ENCODE measurements at regions not wholly inside any gene's neighbourhood (a gene's known extent, or its start where the extent isn't known, plus 50 kb on each side); places are given as distances from the start of the nearest gene placed in this dataset.

- no peak for ATAC-seq (ENCODE audit: low read depth in 2 of 2)
- Histone ChIP-seq H3K9me3 (ENCODE audit: control insufficient read depth in 2 of 2, low read length in 2 of 2) (no peaks in the 10 kb centered on the region), H3K36me3 (ENCODE audit: control insufficient read depth, insufficient read depth, low read length) (no peaks in the 10 kb centered on the region), H3K27ac (ENCODE audit: insufficient read depth, low read length, poor library complexity, severe bottlenecking) (no peak overlapping the region), H3K27me3 (ENCODE audit: control insufficient read depth, insufficient read depth, low read length) (no peaks in the 10 kb centered on the region), H3K4me1 (ENCODE audit: control insufficient read depth, insufficient read depth, low read length, poor library complexity, severe bottlenecking) (peaks cover 5% of the 10 kb centered on the region), H3K4me3 (ENCODE audit: low read depth, low read length) (no peak overlapping the region)
- no peak for DNase-seq
- H3K27ac Mint-ChIP-seq = no peak overlapping the region
- no peaks in the 10 kb centered on the region for H3K36me3 Mint-ChIP-seq
- no peak overlapping the region for H3K4me3 Mint-ChIP-seq
- peaks cover 0 to 1% (median 0%) of the 10 kb centered on the region in 7 donors for H3K9me3 Mint-ChIP-seq
- peaks cover 17 to 25% (median 23%) of the 10 kb centered on the region in 4 donors for H3K4me1 Mint-ChIP-seq
- H3K27me3 Mint-ChIP-seq = no peaks in the 10 kb centered on the region
Observed at GRCh38 chr7:106765727-106766355, 99.2 kb upstream of the PIK3CG start.

DNA sequence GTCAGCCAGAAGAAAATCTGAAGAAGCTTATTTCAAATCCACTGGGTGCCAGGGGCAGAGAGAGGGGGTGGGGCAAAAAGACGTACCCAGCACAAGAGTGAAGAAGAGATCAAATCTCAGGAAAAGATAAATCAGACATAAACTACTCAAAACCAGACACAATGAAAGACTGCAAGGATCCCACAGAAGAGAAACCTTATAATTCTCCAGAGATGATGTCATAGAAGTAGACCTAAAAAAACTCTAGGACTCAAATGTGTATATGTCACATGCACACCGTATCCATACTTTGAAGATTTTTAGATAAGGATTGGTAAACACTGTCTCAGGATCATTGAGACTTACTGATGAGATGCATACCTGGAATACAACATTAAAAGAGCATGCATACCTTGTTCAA, 98.5 kb upstream of the PIK3CG start:
- H3K27ac Mint-ChIP-seq = no peak overlapping the region

DNA sequence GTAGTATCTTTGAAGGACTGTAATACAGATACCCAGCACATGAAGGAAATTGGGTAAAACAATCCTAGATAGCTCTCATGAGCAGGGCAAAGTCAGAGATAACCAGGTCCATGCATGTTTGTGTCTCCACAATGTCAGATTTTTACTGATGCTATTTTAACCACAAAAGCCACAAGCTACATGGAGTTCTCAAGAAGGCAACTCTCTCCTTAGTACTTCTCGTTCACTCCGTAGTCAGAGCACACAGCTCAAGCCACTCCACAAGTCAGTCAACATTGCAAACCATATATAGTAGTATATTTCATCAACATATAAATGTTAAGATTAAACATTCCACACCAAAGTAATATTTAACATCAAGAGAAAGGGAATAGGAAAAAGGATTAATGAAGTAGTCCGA, 98.0 kb upstream of the PIK3CG start:
- Mint-ChIP-seq H3K27me3 (no peaks in the 10 kb centered on the region), H3K9me3 (peaks cover 0 to 1% (median 0%) of the 10 kb centered on the region in 7 donors), H3K27ac (peak overlapping the region in 2 of 3 donors; percentile 60 to 61), H3K4me3 (peak overlapping the region; percentile 8 to 84 (median 52)), H3K4me1 (peaks cover 17 to 25% (median 23%) of the 10 kb centered on the region in 4 donors), H3K36me3 (no peaks in the 10 kb centered on the region)
- H3K36me3 ChIP-seq (ENCODE audit: control insufficient read depth, insufficient read depth, low read length) = no peaks in the 10 kb centered on the region
- peak overlapping the region; percentile 23 for H3K4me3 ChIP-seq (ENCODE audit: low read depth, low read length)
- no peak for DNase-seq
- peaks cover 5% of the 10 kb centered on the region for H3K4me1 ChIP-seq (ENCODE audit: control insufficient read depth, insufficient read depth, low read length, poor library complexity, severe bottlenecking)
- ATAC-seq (ENCODE audit: low read depth in 2 of 2) = no peak
- no peak overlapping the region for H3K27ac ChIP-seq (ENCODE audit: insufficient read depth, low read length, poor library complexity, severe bottlenecking)
- no peaks in the 10 kb centered on the region for H3K27me3 ChIP-seq (ENCODE audit: control insufficient read depth, insufficient read depth, low read length)
- no peaks in the 10 kb centered on the region for H3K9me3 ChIP-seq (ENCODE audit: control insufficient read depth in 2 of 2, low read length in 2 of 2)

More for the DNA sequence above, 98.5 kb upstream of the PIK3CG start:
- DNase-seq (no peak), ATAC-seq (ENCODE audit: low read depth in 2 of 2) (no peak)
- no peak overlapping the region for H3K27ac ChIP-seq (ENCODE audit: insufficient read depth, low read length, poor library complexity, severe bottlenecking)
- no peaks in the 10 kb centered on the region for H3K36me3 Mint-ChIP-seq
- peaks cover 17 to 25% (median 23%) of the 10 kb centered on the region in 4 donors for H3K4me1 Mint-ChIP-seq
- H3K4me3 Mint-ChIP-seq = peak overlapping the region in 1 of 4 donors; percentile 6
- no peak overlapping the region for H3K4me3 ChIP-seq (ENCODE audit: low read depth, low read length)
- no peaks in the 10 kb centered on the region for H3K27me3 Mint-ChIP-seq
- peaks cover 5% of the 10 kb centered on the region for H3K4me1 ChIP-seq (ENCODE audit: control insufficient read depth, insufficient read depth, low read length, poor library complexity, severe bottlenecking)
- H3K36me3 ChIP-seq (ENCODE audit: control insufficient read depth, insufficient read depth, low read length) = no peaks in the 10 kb centered on the region
- no peaks in the 10 kb centered on the region for H3K27me3 ChIP-seq (ENCODE audit: control insufficient read depth, insufficient read depth, low read length)
- H3K9me3 ChIP-seq (ENCODE audit: control insufficient read depth in 2 of 2, low read length in 2 of 2) = no peaks in the 10 kb centered on the region
- H3K9me3 Mint-ChIP-seq = peaks cover 0 to 1% (median 0%) of the 10 kb centered on the region in 7 donors

DNA sequence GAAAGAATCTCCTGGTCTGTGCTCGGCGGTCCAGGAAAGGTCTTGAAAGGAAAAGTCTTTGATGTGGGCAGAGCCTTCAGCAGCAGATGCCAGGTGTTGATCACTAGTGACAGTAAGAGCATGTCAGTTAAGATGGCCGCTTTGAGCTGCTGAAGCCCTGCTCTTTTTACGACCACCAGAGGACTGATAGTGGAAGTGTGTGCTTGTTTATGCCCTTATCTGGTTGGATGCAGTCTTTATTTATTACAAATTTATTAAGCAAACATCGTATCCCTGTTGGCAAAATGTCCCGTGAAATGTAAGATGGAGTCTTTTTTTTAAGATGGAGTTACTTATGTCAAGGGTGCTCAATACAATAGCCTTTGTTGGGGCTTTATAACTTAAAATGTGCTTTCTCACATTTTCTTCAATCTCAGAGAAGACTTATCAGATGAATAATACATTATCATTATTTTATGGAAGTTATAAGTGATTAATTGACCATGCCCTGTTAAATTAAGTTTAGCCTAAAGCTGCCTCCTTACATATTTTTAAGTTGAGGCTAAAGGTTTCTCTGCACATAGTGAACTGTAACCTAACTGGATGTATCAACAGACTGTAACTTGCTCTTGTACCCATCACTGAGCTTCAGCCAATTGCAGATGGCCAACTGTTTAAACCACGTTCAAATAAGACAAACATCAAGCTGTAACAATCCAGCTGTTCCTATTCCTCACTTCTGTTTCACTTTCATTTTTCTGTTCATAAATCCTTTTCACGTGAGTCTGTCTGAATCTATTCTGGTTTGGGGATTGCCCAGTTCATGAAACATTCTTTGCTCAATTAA, 97.4 kb upstream of the PIK3CG start:
- H3K27me3 ChIP-seq (ENCODE audit: control insufficient read depth, insufficient read depth, low read length) = no peaks in the 10 kb centered on the region
- no peaks in the 10 kb centered on the region for H3K27me3 Mint-ChIP-seq
- H3K4me3 ChIP-seq (ENCODE audit: low read depth, low read length) = peak overlapping the region; percentile 81
- ATAC-seq (ENCODE audit: low read depth in 2 of 2) = peak; percentile 55 to 62
- peaks cover 0 to 1% (median 0%) of the 10 kb centered on the region in 7 donors for H3K9me3 Mint-ChIP-seq
- H3K36me3 Mint-ChIP-seq = no peaks in the 10 kb centered on the region
- H3K9me3 ChIP-seq (ENCODE audit: control insufficient read depth in 2 of 2, low read length in 2 of 2) = no peaks in the 10 kb centered on the region
- peaks cover 17 to 25% (median 23%) of the 10 kb centered on the region in 4 donors for H3K4me1 Mint-ChIP-seq
- H3K4me1 ChIP-seq (ENCODE audit: control insufficient read depth, insufficient read depth, low read length, poor library complexity, severe bottlenecking) = peaks cover 5% of the 10 kb centered on the region
- peak overlapping the region; percentile 8 to 86 (median 82) for H3K4me3 Mint-ChIP-seq
- peak in 2 of 3 donors; percentile 30 to 68 for DNase-seq
- no peak overlapping the region for H3K27ac ChIP-seq (ENCODE audit: insufficient read depth, low read length, poor library complexity, severe bottlenecking)
- H3K27ac Mint-ChIP-seq = peak overlapping the region; percentile 60 to 85 (median 61)
- no peaks in the 10 kb centered on the region for H3K36me3 ChIP-seq (ENCODE audit: control insufficient read depth, insufficient read depth, low read length)

DNA sequence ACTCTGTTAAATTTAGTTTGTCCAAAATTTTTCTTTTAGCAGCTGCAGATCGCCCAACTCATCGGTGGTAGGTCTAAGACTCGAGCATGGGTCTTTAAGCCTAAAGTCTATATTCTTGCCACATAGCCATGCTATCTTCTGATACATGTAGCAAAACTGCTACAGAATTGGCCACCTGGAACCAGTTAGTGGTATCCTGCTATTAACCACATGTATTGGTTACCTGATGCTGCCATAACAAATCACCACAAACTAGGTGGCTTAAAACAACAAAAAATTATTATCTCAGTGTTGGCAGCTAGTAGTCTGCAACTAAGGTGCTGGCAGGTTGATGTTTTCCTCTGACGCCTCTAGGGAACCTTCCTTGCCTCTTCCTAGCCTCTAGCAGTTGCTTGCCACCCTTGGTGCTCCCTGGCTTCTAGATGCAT, 96.7 kb upstream of the PIK3CG start:
- peak overlapping the region; percentile 81 for H3K4me3 ChIP-seq (ENCODE audit: low read depth, low read length)
- no peaks in the 10 kb centered on the region for H3K9me3 ChIP-seq (ENCODE audit: control insufficient read depth in 2 of 2, low read length in 2 of 2)
- H3K9me3 Mint-ChIP-seq = peaks cover 0 to 1% (median 0%) of the 10 kb centered on the region in 7 donors
- H3K4me1 Mint-ChIP-seq = peaks cover 17 to 25% (median 23%) of the 10 kb centered on the region in 4 donors
- peaks cover 2% of the 10 kb centered on the region for H3K27me3 Mint-ChIP-seq
- H3K4me3 Mint-ChIP-seq = peak overlapping the region; percentile 8 to 86 (median 82)
- no peaks in the 10 kb centered on the region for H3K36me3 Mint-ChIP-seq
- DNase-seq = peak in 1 of 3 donors; percentile 15
- peaks cover 4% of the 10 kb centered on the region for H3K27me3 ChIP-seq (ENCODE audit: control insufficient read depth, insufficient read depth, low read length)
- ATAC-seq (ENCODE audit: low read depth in 2 of 2) = peak; percentile 50 to 60
- no peaks in the 10 kb centered on the region for H3K36me3 ChIP-seq (ENCODE audit: control insufficient read depth, insufficient read depth, low read length)
- peaks cover 5% of the 10 kb centered on the region for H3K4me1 ChIP-seq (ENCODE audit: control insufficient read depth, insufficient read depth, low read length, poor library complexity, severe bottlenecking)
- peak overlapping the region; percentile 54 to 85 (median 61) for H3K27ac Mint-ChIP-seq
- H3K27ac ChIP-seq (ENCODE audit: insufficient read depth, low read length, poor library complexity, severe bottlenecking) = no peak overlapping the region

DNA sequence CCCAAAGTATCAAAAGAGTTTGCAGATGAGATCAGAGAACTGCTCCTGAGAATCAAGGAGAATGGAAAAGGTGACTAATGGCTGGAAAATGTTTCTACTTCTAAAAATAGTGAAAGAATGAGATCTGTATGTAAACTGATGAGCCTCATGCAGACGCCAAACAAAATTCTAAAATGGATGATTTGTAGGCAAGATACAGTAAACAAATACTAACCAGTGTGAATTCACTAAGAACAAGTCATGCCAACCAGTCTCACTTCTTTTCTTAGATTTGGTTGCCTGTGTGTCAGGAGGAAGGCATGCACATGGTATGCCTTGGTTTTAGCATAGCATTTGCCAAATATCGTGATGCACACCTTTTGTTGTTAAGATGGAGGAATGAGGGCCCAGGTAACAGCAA, 94.9 kb upstream of the PIK3CG start:
- Histone ChIP-seq H3K27me3 (ENCODE audit: control insufficient read depth, insufficient read depth, low read length) (peaks cover 6% of the 10 kb centered on the region), H3K27ac (ENCODE audit: insufficient read depth, low read length, poor library complexity, severe bottlenecking) (no peak overlapping the region), H3K4me1 (ENCODE audit: control insufficient read depth, insufficient read depth, low read length, poor library complexity, severe bottlenecking) (peaks cover 5% of the 10 kb centered on the region), H3K4me3 (ENCODE audit: low read depth, low read length) (no peak overlapping the region), H3K36me3 (ENCODE audit: control insufficient read depth, insufficient read depth, low read length) (no peaks in the 10 kb centered on the region), H3K9me3 (ENCODE audit: control insufficient read depth in 2 of 2, low read length in 2 of 2) (no peaks in the 10 kb centered on the region)
- Mint-ChIP-seq H3K27me3 (peaks cover 10% of the 10 kb centered on the region), H3K36me3 (no peaks in the 10 kb centered on the region), H3K27ac (no peak overlapping the region), H3K4me1 (peaks cover 17 to 25% (median 23%) of the 10 kb centered on the region in 4 donors), H3K4me3 (no peak overlapping the region), H3K9me3 (no peaks in the 10 kb centered on the region)
- DNase-seq = no peak
- ATAC-seq (ENCODE audit: low read depth in 2 of 2) = no peak

- no peak overlapping the region for H3K27ac Mint-ChIP-seq
- no peak for ATAC-seq (ENCODE audit: low read depth in 2 of 2)
- no peak overlapping the region for H3K4me3 Mint-ChIP-seq
- Histone ChIP-seq H3K27ac (ENCODE audit: insufficient read depth, low read length, poor library complexity, severe bottlenecking) (no peak overlapping the region), H3K4me1 (ENCODE audit: control insufficient read depth, insufficient read depth, low read length, poor library complexity, severe bottlenecking) (peaks cover 5% of the 10 kb centered on the region), H3K36me3 (ENCODE audit: control insufficient read depth, insufficient read depth, low read length) (no peaks in the 10 kb centered on the region), H3K4me3 (ENCODE audit: low read depth, low read length) (no peak overlapping the region), H3K9me3 (ENCODE audit: control insufficient read depth in 2 of 2, low read length in 2 of 2) (no peaks in the 10 kb centered on the region), H3K27me3 (ENCODE audit: control insufficient read depth, insufficient read depth, low read length) (peaks cover 6% of the 10 kb centered on the region)
- H3K27me3 Mint-ChIP-seq = peaks cover 17% of the 10 kb centered on the region
- H3K36me3 Mint-ChIP-seq = no peaks in the 10 kb centered on the region
- peaks cover 8 to 15% (median 11%) of the 10 kb centered on the region in 4 donors for H3K4me1 Mint-ChIP-seq
- no peak for DNase-seq
- H3K9me3 Mint-ChIP-seq = no peaks in the 10 kb centered on the region
Observed at GRCh38 chr7:106772655-106773108, 92.4 kb upstream of the PIK3CG start.

Data from CD4-positive, CD25-positive, alpha-beta regulatory T cell (primary cell).